Midbrain (tissue), 1 donor: ENCODE measurements at regions not wholly inside any gene's neighbourhood (a gene's known extent, or its start where the extent isn't known, plus 50 kb on each side); places are given as distances from the start of the nearest gene placed in this dataset.
"Not testable (repeated sequence)": the region's sequence is repeated elsewhere in the genome, so short reads cannot be mapped to it uniquely, and the experiment has no call there.

Experiments
- DNase-seq: peaks from one replicate; lab custom pipeline; 2025; lab: John Stamatoyannopoulos, UW

DNA sequence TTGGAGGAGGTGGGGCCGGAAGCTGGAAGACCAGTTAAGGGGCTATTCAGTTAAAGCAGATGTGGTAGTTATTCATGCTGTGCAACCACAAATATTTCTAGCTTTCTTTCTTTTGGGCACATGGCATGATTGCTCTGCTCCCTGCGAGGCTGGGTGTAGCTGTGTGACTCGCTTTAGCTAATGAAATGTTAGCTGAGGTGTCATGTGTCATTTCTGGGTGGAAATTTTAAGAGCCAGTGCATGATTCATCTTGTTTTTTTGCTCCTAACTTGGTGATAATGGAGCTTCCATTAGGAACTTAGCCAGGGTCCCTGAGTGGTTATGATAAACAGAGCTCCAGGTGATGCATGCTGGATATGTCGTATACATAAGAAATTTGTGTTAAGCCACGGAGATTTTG, 300.6 kb downstream of the SATB1 start:
- no peak for DNase-seq

DNA sequence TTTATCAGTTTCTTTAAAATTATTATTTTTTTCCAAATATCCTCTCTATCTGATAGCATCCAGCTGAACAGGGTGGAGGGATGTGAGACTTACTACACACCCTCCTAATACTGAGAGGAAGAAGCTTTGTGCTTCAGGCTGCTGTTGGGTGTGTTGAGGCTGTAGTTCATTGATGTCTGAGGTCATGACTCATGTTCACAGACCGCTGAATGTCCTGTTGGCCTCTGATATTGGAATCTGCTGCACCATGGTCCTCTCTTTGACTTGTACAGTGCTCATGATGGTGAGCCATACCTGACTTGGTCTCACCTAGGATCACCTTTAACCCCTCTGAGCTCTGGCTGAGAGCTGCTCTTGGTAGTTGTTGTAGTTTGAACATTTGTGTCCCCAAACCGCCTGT, 302.9 kb downstream of the SATB1 start:
- no peak for DNase-seq

DNA sequence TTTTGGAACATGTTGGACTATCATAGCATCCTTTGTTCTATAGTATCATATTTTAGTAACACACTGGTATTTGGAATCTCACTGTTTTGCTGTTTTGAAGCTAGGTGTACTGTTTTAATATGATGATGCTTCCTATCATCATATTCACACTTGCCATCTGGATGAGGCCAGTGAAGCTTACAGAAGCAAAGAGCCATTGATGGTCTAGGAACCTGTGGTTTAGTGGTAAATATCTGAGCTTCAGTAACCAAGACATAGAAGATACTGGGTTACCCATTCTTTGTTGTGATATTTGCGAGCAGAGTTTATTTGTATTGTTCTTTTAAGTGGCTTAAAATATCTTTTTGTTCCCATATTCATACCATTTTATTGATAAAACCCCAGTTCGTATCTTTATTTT, 304.1 kb downstream of the SATB1 start:
- no peak for DNase-seq

DNA sequence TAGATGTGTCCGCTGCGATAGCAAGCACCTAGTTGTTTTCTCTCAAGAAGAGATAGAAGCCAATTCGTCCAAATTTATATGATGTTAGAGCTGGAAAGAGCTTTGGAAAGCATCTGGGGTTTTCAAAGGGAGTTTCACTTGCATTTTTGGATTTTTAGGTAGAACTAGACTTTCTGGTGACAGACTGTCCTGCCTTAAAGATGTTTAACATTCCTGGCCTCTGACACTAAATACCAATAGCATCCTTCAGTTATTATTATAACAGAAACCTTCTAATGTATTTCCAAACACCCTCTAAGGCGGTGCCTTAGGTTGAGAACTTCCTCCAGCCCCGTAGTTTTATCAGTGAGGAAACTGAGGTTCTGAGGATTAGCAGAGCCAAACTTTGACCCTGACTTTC, 305.3 kb downstream of the SATB1 start:
- no peak for DNase-seq

DNA sequence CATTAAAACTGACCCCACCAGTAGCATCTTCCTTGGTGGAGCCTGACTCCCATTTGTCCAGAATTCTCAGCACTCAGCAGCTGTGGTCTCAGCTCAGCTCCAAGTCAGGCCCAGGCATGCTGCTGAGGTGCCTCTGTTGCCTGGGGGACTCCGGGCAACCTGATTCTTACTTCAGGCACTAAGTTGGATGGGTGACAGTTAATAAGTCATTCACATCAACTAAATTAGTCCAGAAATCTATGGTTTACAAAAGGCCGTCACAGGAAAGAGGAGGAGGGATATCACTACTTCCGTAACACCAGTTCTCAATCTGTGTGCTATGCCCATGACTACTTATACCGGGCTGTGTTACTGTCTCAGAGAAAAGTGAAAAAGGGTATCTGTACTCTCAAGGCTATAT, 310.2 kb downstream of the SATB1 start:
- no peak for DNase-seq

DNA sequence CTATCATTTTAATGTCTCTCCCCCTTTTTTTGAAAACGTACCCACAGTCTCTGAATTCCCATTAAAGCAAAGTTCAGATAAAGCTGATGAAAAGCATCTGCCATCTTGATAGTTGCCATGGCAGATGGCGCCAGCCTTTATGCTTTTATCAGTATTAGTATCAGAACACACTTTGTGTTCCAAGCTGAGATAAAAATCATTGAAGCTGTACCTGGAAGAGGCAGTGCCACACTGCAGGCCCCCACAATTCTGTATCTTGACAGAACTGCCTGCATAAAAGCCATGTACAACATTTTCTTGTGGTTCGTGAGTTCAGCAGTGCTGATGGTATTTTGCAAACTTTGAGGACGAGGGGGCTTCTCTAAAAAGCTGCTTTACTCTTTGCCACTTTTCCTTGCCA, 311.7 kb downstream of the SATB1 start:
- no peak for DNase-seq

DNA sequence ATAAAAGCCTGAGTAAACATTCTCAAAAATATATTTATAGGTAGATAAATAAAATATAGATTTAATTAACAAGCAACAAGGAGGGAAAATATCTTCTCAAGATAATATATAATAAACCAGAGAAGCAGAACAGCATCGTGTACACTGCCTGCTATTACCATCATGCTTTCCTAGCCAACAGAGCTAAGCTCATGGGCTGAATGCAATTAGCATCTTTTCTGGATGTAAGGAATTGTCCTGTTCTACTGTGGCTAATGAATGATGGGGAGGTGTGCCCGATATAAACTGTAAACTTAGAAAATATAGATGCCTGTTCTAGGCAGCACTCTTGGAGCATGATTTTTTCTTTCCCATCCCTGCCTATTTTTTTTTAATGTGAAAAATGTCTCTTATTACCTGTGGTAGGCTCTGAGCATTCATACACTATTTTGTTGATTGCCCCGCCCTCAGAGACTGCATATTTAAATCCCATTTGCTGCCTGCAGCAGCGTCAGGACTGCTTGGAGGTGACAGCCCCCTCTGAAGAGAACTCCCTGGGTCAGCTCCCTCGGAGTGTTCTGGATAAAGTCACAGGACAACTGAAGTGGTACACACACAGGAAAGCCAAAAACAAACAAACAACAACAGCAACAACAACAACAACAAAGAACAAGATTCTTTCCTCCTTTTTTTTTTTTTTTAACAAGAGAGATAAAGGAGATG, 312.3 kb downstream of the SATB1 start:
- no peak for DNase-seq

DNA sequence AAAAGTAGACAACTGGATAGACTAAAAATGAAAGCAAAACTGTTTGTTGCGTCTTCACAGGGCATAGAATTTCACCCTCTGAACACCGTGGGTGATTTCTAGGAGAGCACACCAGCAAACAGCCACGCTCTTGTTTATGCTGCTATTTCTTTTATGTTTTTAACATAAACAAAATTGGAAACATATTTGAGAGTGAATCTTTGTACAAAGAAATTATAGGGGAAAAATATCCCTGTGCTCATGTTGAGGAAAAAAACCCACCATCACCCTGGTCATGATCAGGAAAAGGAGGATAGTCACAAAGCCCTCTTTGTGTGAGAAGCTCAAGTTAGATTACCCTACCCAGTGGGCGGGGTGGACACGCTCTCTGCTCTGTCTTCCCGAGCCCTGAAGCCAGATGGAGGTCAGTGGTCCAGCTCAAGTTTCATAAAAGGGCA, 313.3 kb downstream of the SATB1 start:
- no peak for DNase-seq

DNA sequence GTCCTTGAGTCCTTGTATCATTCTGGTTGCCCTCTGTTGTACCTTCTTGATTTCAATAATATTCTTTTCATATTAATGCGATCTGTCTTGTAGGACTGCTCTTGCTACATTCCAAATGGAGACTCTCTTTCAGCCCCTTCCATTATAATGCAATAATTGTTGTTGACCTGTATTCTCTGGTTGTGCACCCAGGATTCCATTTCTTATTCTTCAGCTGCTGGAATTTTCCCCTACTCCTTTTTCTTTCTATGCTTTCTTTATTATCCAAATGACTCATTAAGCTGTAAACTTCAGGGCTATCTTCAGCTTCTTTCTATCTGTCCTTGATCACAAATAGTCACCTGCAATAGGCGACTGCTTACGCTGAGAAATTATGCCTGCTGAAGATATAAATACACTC, 321.5 kb downstream of the SATB1 start:
- DNase-seq, result no peak

DNA sequence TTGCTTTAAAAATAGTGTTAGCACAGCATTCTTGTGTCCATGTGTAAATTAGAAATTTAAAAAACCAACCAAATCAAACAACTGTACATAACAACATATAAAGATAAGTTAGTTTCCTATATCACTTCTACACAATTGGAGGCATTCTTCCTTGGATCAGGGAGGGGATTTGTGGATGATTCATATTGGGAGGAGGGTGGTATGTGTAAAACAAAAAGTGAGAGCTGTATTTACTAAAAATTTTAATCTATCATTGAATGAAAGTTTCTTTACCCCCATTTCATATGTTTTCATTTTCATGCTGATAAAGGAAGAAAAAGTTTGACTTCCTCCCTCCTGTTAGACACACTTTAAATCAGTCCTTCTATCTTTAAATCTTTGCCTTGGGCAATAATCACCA, 325.0 kb downstream of the SATB1 start:
- DNase-seq, result no peak

DNA sequence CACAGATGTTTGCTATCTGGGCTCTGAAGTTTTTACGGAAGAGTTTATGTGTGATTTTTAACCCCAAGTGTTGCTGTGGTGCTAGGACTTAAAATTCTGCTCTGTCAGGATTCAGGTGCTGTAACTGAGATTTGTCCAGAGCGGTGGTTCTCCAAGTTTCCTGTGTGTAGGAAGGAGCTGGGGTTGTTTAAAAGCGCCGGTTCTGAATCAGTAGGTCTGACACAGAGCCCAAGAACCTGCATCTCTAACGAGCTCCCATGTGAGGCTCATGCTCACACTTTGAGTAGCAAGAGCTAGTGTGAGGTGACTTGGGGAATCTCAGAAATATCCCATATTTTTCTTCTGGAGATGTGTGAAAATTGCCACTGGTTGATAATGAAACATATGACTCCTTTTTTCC, 325.5 kb downstream of the SATB1 start:
- DNase-seq, result no peak

DNA sequence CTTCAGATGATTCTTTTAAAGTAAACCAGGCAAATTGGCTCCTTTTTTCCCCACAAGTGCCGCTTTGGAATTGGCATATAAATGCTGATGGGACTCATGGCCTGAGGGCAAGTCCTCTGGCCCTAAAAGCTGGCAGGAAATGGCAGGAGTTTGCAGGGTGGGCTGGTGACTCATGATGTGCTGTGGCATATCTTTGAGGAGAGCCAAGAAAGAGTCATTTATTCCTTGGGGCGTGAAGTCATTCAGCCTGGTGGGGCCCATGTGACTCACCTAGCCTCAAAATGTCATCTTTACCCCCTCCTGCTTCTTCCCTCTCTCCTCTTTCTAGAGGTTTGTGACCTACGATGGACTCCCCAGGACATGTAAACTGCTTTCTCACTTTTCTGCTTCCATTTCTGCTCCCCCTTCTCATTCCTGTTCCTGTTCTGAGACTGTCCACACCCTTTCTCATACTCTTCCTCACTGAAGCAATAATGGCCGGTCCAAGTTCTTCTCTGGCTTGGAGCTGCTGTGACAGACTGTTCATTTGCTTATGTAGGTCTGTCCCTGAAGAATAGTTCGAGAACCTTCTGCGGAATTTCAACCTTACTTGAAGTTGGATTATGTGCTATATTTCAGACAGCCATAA, 326.1 kb downstream of the SATB1 start:
- DNase-seq, result no peak

DNA sequence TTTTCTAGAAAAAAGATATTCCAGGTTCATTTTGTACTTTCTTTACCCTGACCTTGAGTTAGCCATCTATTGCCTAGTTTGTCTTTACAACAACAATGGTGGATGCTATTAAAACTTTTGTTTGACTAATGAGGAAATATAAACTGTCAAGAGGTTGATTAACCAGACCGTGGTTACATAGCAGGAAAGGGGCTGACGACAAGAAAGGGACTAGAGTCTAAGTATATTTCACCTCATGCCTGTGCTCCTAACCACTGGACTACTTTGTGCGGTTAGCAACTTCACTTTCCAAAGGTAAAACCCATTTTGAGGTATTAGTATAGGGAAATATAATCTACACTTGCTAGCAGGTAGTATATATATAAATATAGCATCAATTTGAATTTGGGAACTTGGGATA, 327.1 kb downstream of the SATB1 start:
- DNase-seq, result no peak

DNA sequence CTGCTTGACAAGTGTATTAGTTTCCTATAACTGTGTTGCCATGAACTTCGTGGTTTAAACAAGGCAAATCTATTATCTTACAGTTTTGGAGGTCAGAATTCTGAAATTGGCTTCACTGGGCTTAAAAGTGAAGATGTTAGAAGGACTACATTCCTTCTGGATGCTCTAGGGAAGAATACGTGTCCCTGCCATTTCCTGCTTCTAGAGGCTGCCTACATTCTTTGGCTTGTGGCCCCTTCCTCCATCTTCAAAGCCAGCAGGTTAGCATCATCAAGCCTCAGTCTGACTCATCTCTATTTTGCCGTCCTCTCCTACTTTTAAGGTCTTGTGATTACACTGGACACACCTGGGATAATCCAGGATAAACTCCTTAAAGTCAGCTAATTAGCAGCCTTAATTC, 327.7 kb downstream of the SATB1 start:
- DNase-seq, result no peak

DNA sequence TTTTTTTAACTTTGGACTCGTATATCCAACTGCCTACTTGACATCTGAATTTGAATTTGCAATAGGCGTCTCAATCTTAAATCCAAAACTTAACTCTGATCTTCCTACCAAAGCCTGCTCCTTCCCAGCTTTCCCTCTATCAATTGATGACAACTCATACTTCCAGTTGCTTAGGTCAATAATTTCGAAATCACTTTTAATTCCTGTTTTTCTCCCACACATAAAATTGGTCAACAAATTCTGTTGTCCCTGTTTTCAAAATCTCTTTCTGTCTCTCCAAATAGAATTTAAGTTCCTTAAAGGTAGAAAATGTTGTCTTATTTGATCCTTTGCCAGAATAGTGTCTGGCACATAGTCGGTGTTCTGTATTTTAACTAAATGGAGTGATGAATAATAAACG, 332.4 kb downstream of the SATB1 start:
- no peak for DNase-seq

DNA sequence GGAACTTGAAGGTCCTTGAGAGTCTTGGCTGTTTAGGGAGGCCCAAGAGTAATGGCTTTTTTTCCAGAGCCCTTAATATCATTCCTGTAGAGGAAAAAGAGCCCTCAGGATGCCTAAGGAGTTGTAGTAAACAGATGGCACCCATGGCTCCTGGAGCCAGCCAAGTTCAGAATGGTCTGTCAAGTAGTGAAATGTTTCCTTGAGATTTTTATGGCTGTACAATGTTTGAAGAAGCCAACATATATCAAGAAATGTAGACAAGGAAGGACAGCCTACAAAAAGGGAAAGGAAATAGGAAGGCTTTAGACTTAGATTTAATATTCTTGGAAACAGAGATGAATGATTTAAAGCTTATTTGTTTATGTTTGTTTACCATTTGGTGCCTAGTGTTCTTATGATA, 334.8 kb downstream of the SATB1 start:
- no peak for DNase-seq

DNA sequence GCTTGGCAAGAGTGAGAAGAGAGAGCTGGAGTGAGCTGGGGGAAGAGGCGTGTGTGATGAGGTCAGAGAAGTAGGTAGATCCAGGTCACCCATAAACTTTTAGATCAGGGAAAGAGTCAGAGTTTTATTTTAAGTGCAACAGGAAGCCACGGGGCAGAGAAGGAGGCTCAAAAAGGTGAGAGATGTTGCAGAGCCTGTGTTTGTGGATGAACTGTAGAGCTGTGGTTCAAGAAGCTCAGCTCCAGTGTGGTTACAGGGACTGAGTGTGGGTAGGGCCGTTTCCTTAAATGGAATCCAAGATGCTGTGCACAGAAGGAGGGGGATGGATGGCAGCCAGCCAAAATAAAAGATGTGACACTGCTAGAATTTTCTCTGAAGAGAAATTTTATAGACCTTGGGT, 337.2 kb downstream of the SATB1 start:
- no peak for DNase-seq

DNA sequence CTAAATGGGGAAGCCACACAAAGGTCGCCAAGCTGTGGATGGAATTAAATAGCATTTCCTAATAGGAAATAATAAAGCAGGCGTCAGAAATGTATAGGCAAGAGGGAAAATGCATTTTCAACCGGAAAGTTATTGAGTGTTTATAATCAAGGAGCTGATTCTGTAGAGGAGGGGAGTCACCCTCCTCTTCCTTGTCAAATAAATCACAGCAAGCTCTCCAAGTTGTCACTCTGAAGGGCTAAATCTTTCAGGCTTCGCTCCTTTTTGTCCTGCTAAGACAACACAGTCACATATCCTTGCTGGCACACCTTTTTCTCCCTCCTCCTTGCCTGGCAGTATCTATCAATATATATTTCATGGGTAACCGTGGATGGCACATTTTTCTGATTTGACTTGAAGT, 338.4 kb downstream of the SATB1 start:
- no peak for DNase-seq

DNA sequence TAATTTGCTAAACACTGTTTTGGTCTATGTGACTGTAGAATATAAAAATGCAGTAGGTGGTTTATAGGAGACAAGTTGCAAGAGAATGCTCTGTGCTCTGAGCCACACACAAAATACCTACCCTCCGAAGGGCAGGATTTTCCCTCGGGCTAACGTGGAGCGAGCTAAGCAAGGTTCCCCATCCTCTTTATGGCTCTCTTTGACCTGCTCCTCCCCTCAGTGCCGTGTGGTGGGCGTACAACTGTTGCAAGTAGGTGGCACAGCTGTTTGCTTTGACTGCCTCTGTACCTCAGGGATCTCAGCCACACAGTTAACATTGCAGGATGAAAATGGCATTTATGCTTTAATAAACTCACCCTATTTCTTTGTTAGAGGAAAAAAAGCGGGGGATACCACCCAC, 339.1 kb downstream of the SATB1 start:
- no peak for DNase-seq

DNA sequence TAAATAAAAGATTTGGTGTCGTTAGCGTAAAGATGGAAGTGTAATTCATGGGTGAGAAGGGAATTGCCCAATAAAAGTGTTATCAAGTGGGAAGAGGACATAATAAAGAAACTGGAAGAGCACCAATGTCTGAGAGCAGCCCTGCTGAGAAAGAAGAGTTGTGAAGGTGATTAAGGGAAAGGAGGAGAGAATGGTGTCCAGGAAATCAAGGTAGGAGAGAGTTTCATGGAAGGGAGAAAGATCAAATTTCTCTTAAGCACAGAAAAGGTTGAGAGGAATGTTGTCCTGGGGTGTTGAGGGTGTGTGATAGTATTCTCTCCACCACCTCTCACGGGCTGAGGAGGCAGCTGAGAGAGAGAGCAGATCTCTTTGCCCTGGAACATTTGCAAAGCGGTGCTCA, 339.7 kb downstream of the SATB1 start:
- no peak for DNase-seq

DNA sequence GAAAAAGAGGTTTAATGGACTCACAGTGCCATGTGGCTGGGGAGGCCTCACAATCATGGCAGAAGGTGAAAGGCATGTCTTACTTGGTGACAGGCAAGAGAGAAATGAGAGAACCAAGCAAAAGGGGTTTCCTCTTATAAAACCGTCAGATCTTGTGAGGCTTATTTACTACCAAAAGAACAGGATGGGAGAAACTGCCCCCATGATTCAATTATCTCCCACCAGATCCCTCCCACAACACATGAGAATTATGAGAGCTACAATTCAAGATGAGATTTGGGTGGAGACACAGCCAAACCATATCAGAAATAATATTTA, 340.8 kb upstream of the TBC1D5 start:
- not testable (repeated sequence) for DNase-seq

DNA sequence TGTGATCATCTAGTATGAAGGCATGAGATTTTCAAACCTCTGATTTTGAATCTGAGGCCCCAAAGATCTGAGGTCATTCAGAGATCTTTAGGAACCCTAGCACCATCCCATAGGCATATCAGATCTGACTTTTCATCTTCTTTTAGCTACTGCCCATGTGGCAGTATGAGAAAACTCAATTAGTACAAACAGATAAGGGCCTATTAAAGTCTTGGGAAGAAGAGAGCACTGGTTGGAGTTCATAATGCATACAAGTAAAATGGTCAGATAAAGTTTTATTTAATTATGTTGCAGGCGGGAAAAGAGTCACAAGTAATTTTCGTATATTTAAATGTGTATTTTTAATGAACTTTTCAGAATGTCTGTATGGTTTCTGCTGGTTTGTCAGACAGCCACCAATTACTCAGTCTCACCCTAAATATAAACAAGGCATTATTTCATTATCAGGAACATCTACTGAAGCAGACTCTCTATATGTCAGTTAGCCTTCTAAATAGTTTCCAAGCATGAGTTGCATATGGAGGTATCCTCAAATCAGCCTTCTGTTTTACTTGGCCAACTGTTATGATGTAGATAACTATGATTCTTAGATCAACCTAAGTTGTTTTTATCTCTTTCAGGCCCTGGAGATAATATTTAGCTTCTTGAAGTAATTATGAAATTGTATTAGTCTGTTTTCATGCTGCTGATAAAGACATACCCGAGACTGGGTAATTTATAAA, 340.3 kb upstream of the TBC1D5 start:
- no peak for DNase-seq

DNA sequence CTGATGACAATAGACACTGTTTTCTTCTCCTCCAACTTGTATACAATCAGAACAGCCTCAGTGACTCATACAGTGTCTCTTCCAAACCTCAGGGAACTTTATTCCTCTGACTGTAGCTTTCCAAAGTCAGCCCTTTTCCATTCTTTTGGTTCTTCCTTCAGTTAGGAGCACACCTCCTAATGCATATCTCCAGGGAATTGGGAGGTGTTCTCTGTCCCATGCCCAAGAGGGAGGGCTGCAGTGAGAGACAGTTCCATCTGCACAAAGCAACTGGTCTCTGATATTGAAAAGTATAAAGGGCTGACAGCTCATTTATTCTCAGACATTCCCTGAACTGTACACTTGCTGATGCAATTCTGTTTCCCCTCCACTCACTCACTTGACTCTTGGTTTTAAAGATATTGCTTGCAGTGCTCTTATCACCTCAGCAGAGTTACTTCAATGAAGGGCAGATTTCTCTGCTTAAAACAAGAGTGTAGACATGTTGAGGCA, 337.8 kb upstream of the TBC1D5 start:
- DNase-seq, result no peak
